ENCODE measurements at regions not wholly inside any gene's neighbourhood (a gene's known extent, or its start where the extent isn't known, plus 50 kb on each side); places are given as distances from the start of the nearest gene placed in this dataset.

- no peak for DNase-seq (ENCODE audit: low spot score)
- in situ Hi-C loops (cut with MboI; ENCODE audit: low sequenced_read_pairs, unreplicated experiment) = no loop called here
- TF ChIP-seq, protein P1, sequence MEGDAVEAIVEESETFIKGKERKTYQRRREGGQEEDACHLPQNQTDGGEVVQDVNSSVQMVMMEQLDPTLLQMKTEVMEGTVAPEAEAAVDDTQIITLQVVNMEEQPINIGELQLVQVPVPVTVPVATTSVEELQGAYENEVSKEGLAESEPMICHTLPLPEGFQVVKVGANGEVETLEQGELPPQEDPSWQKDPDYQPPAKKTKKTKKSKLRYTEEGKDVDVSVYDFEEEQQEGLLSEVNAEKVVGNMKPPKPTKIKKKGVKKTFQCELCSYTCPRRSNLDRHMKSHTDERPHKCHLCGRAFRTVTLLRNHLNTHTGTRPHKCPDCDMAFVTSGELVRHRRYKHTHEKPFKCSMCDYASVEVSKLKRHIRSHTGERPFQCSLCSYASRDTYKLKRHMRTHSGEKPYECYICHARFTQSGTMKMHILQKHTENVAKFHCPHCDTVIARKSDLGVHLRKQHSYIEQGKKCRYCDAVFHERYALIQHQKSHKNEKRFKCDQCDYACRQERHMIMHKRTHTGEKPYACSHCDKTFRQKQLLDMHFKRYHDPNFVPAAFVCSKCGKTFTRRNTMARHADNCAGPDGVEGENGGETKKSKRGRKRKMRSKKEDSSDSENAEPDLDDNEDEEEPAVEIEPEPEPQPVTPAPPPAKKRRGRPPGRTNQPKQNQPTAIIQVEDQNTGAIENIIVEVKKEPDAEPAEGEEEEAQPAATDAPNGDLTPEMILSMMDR (IDR thresholded peaks at IDR 0.05; ENCODE audit: borderline replicate concordance, control extremely low read depth, extremely low read depth, insufficient read depth, missing control alignments) = no peak
Observed at GRCh38 chr4:148980782-148981480, 538.7 kb upstream of the NR3C2 start.

DNA sequence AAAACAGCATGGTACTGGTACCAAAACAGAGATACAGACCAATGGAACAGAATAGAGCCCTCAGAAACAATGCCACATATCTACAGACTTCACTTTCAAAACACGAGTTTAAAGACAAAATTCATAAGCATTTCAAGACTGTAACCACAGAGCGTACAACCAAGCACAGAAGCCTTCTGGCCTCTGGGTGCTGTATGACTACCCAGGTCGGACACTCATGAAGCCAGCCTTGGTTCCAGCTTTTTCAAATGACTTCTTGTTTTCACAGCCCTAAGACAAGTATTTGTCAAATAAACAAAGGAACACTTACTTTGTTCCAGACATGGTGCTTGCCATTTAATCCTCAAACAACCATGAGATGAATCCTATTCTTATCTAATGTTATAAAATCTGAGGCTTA, 536.1 kb upstream of the NR3C2 start:
- in situ Hi-C loops (cut with MboI; ENCODE audit: low sequenced_read_pairs, unreplicated experiment) = no loop called here
- TF ChIP-seq, protein P1 (IDR thresholded peaks at IDR 0.05; ENCODE audit: borderline replicate concordance, control extremely low read depth, extremely low read depth, insufficient read depth, missing control alignments) = no peak

DNA sequence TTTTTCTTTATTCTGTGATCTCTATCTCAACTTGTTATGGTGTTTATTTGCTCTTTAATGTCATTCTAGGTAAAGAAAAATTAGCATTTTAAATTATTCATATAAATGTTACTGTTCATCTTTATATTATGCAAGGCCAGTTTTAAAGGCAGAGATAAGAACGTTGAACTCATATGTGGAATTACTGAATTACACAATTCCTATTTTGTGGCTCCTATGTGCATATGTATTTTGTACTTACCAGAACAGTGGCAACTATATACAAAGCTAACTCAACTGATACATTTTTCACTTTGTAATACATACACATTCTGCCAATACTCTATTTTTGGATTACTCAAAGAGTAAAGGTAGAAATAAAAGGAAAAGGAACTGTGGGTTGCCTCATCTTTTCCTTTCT, 533.2 kb upstream of the NR3C2 start:
- in situ Hi-C loops (cut with MboI; ENCODE audit: low sequenced_read_pairs, unreplicated experiment) = no loop called here
- TF ChIP-seq, protein P1 (IDR thresholded peaks at IDR 0.05; ENCODE audit: borderline replicate concordance, control extremely low read depth, extremely low read depth, insufficient read depth, missing control alignments) = no peak

More for the DNA sequence above, 536.1 kb upstream of the NR3C2 start:
- DNase-seq (ENCODE audit: low spot score) = no peak

GRCh38 chr4:148965080-148965479, 522.9 kb upstream of the NR3C2 start:
- DNase-seq (ENCODE audit: low spot score) = no peak
- in situ Hi-C loops (cut with MboI; ENCODE audit: low sequenced_read_pairs, unreplicated experiment) = no loop called here
- TF ChIP-seq, protein P1 (IDR thresholded peaks at IDR 0.05; ENCODE audit: borderline replicate concordance, control extremely low read depth, extremely low read depth, insufficient read depth, missing control alignments) = no peak

More for the DNA sequence above, 533.2 kb upstream of the NR3C2 start:
- no peak for DNase-seq (ENCODE audit: low spot score)

- TF ChIP-seq, protein P1 (IDR thresholded peaks at IDR 0.05; ENCODE audit: borderline replicate concordance, control extremely low read depth, extremely low read depth, insufficient read depth, missing control alignments) = no peak
- no peak for DNase-seq (ENCODE audit: low spot score)
- in situ Hi-C loops (cut with MboI; ENCODE audit: low sequenced_read_pairs, unreplicated experiment) = no loop called here
Observed at GRCh38 chr4:148964456-148964855, 522.2 kb upstream of the NR3C2 start.

- DNase-seq (ENCODE audit: low spot score) = no peak
- TF ChIP-seq, protein P1 (IDR thresholded peaks at IDR 0.05; ENCODE audit: borderline replicate concordance, control extremely low read depth, extremely low read depth, insufficient read depth, missing control alignments) = no peak
- in situ Hi-C loops (cut with MboI; ENCODE audit: low sequenced_read_pairs, unreplicated experiment) = no loop called here
Observed at GRCh38 chr4:148962539-148963290, 520.5 kb upstream of the NR3C2 start.
